Left ventricle myocardium inferior (tissue), 1 donor: ENCODE measurements at regions not wholly inside any gene's neighbourhood (a gene's known extent, or its start where the extent isn't known, plus 50 kb on each side); places are given as distances from the start of the nearest gene placed in this dataset.

Experiments
- DNase-seq: peaks from one replicate; pipeline ENCODE4 v3.0.0-alpha.2; 2020
- H3K27ac ChIP-seq: fragments of 200-600 bp; replicated peaks from 2 replicates; pipeline ENCODE4 v1.8.0; 2021
- H3K27me3 ChIP-seq: fragments of 200-600 bp; 2 replicates; pipeline ENCODE4 v1.8.0; 2021; ENCODE audit warnings: low read depth
- H3K36me3 ChIP-seq: fragments of 200-600 bp; 2 replicates; pipeline ENCODE4 v1.8.0; 2021
- H3K4me1 ChIP-seq: fragments of 200-600 bp; 2 replicates; pipeline ENCODE4 v1.8.0; 2021
- H3K4me3 ChIP-seq: fragments of 200-600 bp; 2 replicates; pipeline ENCODE4 v1.8.0; 2021; ENCODE audit warnings: mild to moderate bottlenecking, moderate library complexity
- H3K9me3 ChIP-seq: fragments of 200-600 bp; replicated peaks from 2 replicates; pipeline ENCODE4 v1.8.0; 2021
- CTCF ChIP-seq: fragments of 200-600 bp; IDR thresholded peaks from 2 replicates; pipeline ENCODE4 v1.8.0; 2021; ENCODE audit warnings: antibody characterized with exemption, mild to moderate bottlenecking, borderline replicate concordance
- intact Hi-C: fragments of 100-400 bp; cut with micrococcal nuclease; formaldehyde crosslinking; loops from one replicate; pipeline ENCODE4 v1.11.0; 2022
- donor health status: DM: no; HTN: yes; CAD: no; lungs with severe emphysema.

DNA sequence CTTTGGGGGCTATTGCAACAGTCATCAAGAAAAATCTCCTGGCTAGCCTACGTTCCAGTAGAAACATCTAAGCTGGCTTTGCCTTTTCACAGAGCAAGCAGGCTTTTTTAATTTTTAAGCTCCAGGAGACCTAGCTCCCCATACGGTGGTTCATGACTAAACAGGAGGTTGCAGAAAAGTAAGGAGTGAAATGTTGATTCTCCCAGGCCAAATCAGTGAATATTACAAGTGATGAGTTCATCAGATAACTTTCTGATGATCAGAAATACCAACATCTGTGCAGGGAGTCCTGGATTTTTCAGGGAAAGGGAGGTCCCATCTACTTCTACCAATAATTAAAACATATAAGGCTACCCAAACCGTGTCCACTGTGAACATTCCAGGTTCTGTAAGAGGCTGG is 477.3 kb upstream of the CELF2 start:
- H3K36me3 ChIP-seq, result no peaks in the 10 kb centered on the region
- no peak overlapping the region for H3K4me3 ChIP-seq
- no peak overlapping the region for H3K27ac ChIP-seq
- no peaks in the 10 kb centered on the region for H3K4me1 ChIP-seq
- H3K27me3 ChIP-seq, result no peaks in the 10 kb centered on the region
- H3K9me3 ChIP-seq, result no peaks in the 10 kb centered on the region
- no peak for DNase-seq
- intact Hi-C loops, result no loop called here
- no peak for TF ChIP-seq CTCF

GRCh38 chr10:10542477-10542876 is 475.2 kb upstream of the CELF2 start:
- H3K4me3 ChIP-seq, result no peak overlapping the region
- no peaks in the 10 kb centered on the region for H3K9me3 ChIP-seq
- no peaks in the 10 kb centered on the region for H3K27me3 ChIP-seq
- H3K27ac ChIP-seq, result no peak overlapping the region
- DNase-seq, result no peak
- H3K4me1 ChIP-seq, result no peaks in the 10 kb centered on the region
- no peaks in the 10 kb centered on the region for H3K36me3 ChIP-seq
- intact Hi-C loops, result no loop called here
- TF ChIP-seq CTCF, result no peak

- H3K36me3 ChIP-seq, result no peaks in the 10 kb centered on the region
- intact Hi-C loops, result no loop called here
- no peak overlapping the region for H3K4me3 ChIP-seq
- no peak overlapping the region for H3K27ac ChIP-seq
- TF ChIP-seq CTCF, result no peak
- no peak for DNase-seq
- H3K27me3 ChIP-seq, result no peaks in the 10 kb centered on the region
- H3K4me1 ChIP-seq, result no peaks in the 10 kb centered on the region
- no peaks in the 10 kb centered on the region for H3K9me3 ChIP-seq
Observed at GRCh38 chr10:10544890-10545289, 472.8 kb upstream of the CELF2 start.

DNA sequence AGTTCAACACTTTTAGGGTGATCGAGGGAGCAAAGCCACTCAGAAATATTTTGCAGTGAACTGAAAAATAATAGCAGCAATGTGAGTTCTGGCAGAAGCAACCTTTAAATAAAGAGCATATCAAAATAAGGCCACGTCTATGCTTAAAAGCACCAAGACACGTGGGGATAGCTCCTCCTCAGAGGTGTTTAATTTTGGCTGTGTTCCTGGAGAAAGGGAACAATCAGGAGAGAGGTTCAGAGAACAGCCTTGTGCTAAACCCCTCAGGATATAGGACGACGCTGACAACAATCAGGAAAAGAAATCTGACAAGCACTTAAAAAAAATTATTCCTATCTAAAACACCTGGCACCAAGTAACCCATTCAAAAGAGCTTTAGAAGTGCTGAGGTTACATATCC is 471.9 kb upstream of the CELF2 start:
- Histone ChIP-seq H3K27ac (no peak overlapping the region), H3K4me3 (no peak overlapping the region), H3K36me3 (no peaks in the 10 kb centered on the region), H3K9me3 (no peaks in the 10 kb centered on the region), H3K4me1 (no peaks in the 10 kb centered on the region), H3K27me3 (no peaks in the 10 kb centered on the region)
- intact Hi-C loops, result no loop called here
- DNase-seq, result no peak
- no peak for TF ChIP-seq CTCF

GRCh38 chr10:10551596-10552301 is 465.9 kb upstream of the CELF2 start:
- H3K9me3 ChIP-seq, result no peaks in the 10 kb centered on the region
- H3K4me3 ChIP-seq, result no peak overlapping the region
- H3K27me3 ChIP-seq, result no peaks in the 10 kb centered on the region
- intact Hi-C loops, result no loop called here
- no peak for TF ChIP-seq CTCF
- H3K36me3 ChIP-seq, result no peaks in the 10 kb centered on the region
- DNase-seq, result no peak
- no peaks in the 10 kb centered on the region for H3K4me1 ChIP-seq
- no peak overlapping the region for H3K27ac ChIP-seq

- no peaks in the 10 kb centered on the region for H3K36me3 ChIP-seq
- intact Hi-C loops, result no loop called here
- no peak overlapping the region for H3K4me3 ChIP-seq
- no peak for DNase-seq
- no peaks in the 10 kb centered on the region for H3K27me3 ChIP-seq
- TF ChIP-seq CTCF, result no peak
- H3K4me1 ChIP-seq, result no peaks in the 10 kb centered on the region
- H3K9me3 ChIP-seq, result no peaks in the 10 kb centered on the region
- no peak overlapping the region for H3K27ac ChIP-seq
Observed at GRCh38 chr10:10552948-10553347, 464.7 kb upstream of the CELF2 start.
